Retinal pigment epithelial cell (primary cell): ENCODE measurements at regions not wholly inside any gene's neighbourhood (a gene's known extent, or its start where the extent isn't known, plus 50 kb on each side); places are given as distances from the start of the nearest gene placed in this dataset.

Experiments used
- DNase-seq: peaks from one replicate; pipeline ENCODE4 v3.0.0-alpha.2; 2010; ENCODE audit warnings: low read depth
- H3K4me3 ChIP-seq: 2 replicates; pipeline ENCODE4 v1.5.1; 2011; ENCODE audit warnings: mild to moderate bottlenecking, low read length, control low read depth, moderate library complexity
- TF ChIP-seq, protein P1 (sequence below): conservative IDR thresholded peaks from 2 replicates; pipeline ENCODE4 v1.5.1; 2011; ENCODE audit warnings: low read depth, low read length, control low read depth, inconsistent platforms

DNA sequence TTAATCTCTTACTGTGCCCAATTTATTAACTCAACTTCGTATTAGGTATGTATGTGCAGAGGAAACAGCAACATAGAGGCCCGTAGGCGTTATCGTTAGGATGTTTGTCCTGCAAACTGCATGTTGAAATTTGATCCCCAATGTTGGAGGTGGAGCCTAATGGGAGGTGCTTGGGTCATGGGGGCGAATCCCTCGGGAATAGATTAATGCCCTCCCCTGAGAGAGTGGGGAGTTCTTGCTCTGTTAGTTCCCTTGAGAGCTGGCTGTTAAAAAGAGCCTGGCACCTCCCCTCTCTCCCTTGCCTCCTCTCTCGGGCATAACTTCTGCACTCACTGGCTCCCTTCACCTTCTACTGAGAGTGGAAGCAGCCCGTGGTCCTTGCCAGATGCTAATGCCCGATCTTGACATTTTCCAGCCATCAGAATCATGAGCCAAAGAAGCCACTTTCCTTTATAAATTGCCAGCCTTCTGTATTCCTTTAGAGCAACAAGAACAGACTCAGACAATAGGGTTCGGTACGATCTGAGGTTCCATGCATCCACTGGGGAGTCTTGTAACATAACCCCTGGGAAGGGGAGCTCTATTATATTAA is 149.0 kb upstream of the RAB4A start:
- DNase-seq, result no peak
- H3K4me3 ChIP-seq, result no peak overlapping the region
- TF ChIP-seq, protein P1, sequence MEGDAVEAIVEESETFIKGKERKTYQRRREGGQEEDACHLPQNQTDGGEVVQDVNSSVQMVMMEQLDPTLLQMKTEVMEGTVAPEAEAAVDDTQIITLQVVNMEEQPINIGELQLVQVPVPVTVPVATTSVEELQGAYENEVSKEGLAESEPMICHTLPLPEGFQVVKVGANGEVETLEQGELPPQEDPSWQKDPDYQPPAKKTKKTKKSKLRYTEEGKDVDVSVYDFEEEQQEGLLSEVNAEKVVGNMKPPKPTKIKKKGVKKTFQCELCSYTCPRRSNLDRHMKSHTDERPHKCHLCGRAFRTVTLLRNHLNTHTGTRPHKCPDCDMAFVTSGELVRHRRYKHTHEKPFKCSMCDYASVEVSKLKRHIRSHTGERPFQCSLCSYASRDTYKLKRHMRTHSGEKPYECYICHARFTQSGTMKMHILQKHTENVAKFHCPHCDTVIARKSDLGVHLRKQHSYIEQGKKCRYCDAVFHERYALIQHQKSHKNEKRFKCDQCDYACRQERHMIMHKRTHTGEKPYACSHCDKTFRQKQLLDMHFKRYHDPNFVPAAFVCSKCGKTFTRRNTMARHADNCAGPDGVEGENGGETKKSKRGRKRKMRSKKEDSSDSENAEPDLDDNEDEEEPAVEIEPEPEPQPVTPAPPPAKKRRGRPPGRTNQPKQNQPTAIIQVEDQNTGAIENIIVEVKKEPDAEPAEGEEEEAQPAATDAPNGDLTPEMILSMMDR, result no peak

DNA sequence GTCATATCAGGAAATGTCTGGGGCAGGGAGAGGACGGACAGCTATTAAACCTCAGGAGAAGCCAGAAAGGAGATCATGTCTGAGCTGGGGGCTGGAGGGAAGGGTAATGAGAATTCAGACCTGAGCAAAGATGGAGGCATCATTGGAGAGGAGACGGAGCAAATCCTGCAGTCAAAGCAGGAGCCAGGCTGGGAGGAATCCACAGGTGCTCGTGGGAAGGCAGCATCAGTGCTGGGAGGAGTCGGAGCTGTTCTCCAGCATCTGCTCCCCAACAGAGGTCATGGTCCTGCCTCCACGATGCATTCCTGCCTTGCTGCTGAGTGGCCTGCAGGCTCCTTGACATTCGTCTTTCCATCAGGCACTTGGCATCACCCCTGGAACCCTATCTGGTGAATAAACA is 148.3 kb upstream of the RAB4A start:
- DNase-seq, result no peak
- TF ChIP-seq, protein P1, result no peak
- H3K4me3 ChIP-seq, result no peak overlapping the region

DNA sequence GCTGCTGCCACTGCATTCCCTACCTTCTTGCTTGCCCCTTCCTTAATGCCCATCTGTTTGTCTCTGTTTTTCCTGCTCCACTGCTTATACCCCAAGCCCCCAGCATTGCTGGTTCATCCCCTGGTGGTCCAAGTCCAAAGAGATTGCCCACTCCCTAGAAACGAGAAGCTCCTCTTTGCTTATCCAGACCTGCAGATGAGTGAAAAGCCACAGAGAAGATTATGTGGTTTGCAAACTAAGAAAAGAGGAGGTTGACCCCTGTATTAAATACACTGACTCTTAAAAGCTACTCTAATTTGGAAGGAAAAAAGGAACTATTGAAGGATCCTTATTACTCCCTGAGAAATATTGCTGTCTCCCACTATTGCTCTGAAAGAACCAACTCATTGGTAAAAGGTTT is 146.8 kb upstream of the RAB4A start:
- H3K4me3 ChIP-seq, result no peak overlapping the region
- no peak for DNase-seq
- TF ChIP-seq, protein P1, result no peak

DNA sequence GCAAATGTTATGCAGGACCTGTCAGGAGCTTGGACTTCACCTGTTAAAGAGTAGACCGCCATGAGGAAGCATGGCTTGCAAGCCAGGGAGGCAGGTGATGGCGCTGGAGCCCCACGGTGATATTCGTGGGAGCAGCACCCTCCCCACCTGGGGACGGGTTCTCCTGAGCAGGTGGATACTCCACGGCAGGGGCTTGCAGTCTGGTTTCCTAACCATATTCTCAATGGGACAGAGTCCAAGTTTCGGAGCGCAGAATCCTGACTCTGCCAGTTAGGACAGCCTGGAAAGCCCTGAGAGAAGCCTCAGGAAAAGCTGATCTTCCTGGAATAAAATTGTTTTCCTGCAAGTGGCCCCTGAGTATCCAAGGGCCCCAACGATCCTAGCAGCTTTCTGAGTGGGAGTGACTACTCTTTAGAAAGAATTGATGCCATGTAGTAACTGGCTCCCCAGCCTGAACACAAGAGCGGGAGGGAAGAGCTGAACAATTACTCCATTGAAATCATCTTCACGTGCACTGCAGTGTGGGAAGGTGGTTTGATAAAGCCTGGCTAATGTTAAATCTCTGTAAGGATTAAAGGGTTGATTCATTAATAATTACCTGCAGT is 146.3 kb upstream of the RAB4A start:
- no peak overlapping the region for H3K4me3 ChIP-seq

DNA sequence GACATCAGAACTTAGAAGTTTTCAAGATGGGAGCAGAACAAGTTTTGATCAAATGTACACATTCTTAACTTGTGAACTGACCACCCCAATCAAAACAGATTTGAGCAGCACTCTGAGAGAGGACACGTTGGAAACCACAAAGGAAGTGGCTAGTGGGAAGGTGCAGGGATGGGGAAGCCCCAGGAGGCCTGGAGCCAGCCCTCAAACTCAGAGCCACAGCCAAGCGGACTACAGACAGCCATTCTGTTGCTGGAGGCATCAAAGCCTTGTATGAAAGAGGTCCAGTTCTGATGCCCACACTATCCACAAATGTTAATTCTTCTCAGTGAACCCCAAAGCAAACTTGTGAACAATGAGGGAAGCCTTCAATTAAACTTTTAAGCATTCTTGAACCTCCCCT is 143.6 kb upstream of the RAB4A start:
- TF ChIP-seq, protein P1, result no peak
- no peak for DNase-seq
- H3K4me3 ChIP-seq, result no peak overlapping the region

More for the DNA sequence above, 146.3 kb upstream of the RAB4A start:
- TF ChIP-seq, protein P1, result no peak
- no peak for DNase-seq

DNA sequence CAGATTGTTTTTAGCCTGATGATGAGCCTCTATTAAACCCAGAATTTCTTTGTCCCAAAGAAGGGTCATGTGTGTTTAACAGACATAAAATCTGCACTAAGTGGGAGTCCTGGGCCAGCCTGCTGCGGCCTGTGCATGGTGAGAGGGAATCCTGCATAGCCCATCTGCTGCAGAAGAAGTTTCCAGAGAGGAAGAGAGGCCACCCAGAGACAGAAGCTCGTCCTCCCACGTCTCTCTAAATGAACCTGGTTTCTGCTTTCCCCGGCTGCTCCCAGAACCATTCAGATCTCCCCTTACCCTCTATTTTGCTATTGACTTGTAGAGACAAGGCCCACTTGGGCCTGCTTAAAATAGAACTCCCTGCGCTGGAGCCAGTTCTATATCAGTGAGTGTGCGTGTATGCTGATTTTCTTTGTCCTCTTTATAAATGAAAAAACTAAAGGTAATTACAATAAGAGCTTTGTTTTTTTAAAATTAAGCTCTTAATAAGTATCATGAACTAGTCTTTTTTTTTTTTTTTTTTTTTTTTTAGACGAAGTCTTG is 142.8 kb upstream of the RAB4A start:
- TF ChIP-seq, protein P1, result no peak

More for the DNA sequence above, 142.8 kb upstream of the RAB4A start:
- no peak overlapping the region for H3K4me3 ChIP-seq
- no peak for DNase-seq
